Muscle of back (tissue), 3 donors: ENCODE measurements at regions not wholly inside any gene's neighbourhood (a gene's known extent, or its start where the extent isn't known, plus 50 kb on each side); places are given as distances from the start of the nearest gene placed in this dataset.

Experiments
- DNase-seq, 3 donors: peaks; one replicate each; pipeline versions ENCODE4 v3.0.0 to v3.0.0-alpha.2; 2013

GRCh38 chr6:159481897-159482296, 211.1 kb downstream of the SOD2 start:
- no peak for DNase-seq

GRCh38 chr6:159480471-159480870, 212.6 kb downstream of the SOD2 start:
- DNase-seq: no peak

DNA sequence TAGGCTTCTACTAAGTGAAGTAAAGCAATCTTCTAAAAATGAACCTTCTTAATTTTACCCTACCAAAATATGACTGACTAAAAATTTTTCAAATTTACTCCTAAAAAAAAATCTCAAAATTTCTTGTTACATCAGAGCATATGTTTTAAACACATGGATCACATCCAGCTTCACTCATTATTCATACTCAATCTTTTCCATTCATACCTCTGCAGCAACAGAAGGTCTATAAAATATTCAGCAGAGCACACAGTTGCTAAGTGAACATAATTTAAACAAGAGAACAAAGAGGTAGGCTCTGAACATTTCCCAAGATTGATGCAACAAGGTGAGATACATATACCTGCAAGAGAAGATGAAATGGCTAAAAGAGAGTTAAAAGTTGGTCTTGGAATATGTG, 213.9 kb downstream of the SOD2 start:
- DNase-seq: no peak

- peak in 2 of 3 donors; percentile 75 to 91 for DNase-seq
These were observed 219.4 kb downstream of the SOD2 start for GRCh38 chr6:159473475-159474263.

- no peak for DNase-seq
These were observed 222.6 kb downstream of the SOD2 start for GRCh38 chr6:159470397-159470796.

DNA sequence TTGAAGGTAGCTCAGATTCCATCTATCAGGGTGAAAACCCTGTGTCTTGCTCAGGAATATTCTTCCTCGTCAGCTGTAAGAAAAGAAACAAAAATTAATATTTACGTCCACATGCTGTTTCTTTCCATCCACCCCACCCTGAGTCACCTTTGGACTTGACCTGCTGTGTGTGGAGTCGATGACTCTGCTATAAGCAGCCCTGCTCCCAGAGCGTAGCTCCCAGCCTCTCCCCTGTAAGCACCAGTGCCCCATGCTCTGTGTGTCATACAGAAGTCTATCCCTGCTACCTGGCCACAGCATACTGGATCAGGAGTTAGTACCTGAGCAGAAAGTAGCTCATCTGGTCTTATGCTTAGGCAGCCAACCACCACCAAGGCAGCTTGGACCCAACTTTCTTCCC, 223.6 kb downstream of the SOD2 start:
- DNase-seq: no peak

DNA sequence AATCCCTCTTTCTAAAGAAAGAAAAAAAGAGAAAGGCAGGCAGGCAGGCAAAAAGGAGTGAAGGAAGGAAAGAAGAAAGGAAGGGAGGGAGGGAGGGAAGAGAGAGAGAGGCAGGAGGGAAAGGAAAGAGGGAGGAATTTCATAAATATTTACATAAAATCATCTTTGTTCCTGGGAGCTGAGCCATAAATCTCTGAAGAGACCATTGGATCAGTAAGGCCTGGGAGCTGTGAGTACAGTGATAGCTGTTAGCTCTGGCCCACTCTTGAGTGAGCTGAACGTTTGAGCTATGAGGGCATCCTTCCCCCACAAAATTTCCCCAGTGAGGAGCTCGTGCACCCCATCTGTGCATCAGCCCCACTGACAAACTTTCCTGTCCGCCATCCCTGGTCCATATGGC, 224.0 kb downstream of the SOD2 start:
- DNase-seq: no peak

GRCh38 chr6:159467473-159468041, 225.5 kb downstream of the SOD2 start:
- DNase-seq: no peak

DNA sequence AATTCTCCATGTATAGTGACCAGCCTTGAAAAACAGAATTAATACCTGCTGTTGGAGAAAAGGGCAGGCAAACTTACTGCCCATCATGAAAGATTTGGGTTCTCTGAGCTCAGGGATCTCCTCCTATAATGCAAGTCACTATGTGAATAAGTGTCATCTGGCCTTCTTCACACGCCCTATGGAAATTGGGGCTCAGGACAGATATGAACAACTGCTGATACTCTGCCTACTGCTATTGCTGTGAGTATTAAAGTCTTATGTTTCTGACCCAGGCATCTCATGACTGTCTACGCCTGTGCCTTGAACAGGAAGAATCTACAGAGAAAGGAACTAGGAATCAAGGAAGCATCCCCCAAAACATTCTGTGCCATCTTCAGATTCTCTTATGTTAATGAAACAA, 226.1 kb downstream of the SOD2 start:
- DNase-seq: no peak

- peak; percentile 75 to 93 (median 91) for DNase-seq
These were observed 228.2 kb downstream of the SOD2 start for GRCh38 chr6:159464816-159465215.

- peak in 2 of 3 donors; percentile 53 to 57 for DNase-seq
These were observed 229.8 kb downstream of the SOD2 start for GRCh38 chr6:159463119-159463829.

DNA sequence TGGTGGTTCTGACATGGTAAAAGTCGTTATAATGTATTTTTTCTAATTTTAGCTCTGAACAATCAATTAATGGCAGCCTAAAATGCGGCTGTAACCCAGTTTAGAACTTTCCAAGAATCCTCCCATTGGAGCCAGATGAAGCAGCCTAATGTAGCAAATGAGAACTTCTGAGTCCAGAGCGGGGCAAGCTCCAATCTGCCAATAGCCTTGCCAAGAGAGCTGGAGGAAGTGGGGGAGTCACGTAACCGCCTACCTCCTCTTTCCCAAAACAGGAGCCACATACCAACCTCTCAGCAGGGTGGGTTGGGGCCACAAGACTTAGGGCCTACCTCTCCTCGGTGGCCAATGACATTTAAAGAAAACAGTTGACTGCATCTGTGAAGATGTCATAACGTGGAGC, 230.6 kb downstream of the SOD2 start:
- no peak for DNase-seq

DNA sequence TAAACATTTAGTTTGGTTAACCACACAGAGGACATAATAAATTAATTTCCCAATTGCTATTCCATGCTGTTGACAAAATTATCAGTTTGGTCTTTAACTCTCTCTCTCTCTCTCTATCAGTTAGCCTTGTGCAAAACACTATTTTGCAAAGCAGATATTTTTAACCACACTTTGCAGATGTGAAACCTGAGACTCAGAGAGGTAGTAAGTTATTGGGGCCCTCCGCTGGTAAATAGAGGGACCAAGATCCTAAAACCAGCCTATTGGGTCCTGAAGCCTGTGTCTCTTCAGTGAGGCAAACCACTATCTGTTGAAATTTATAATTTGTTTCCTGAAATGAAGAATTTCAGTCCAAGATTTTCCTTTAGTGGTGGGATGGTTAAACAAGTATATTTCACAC, 231.0 kb downstream of the SOD2 start:
- DNase-seq: no peak

GRCh38 chr6:159461266-159461665, 231.8 kb downstream of the SOD2 start:
- no peak for DNase-seq

DNA sequence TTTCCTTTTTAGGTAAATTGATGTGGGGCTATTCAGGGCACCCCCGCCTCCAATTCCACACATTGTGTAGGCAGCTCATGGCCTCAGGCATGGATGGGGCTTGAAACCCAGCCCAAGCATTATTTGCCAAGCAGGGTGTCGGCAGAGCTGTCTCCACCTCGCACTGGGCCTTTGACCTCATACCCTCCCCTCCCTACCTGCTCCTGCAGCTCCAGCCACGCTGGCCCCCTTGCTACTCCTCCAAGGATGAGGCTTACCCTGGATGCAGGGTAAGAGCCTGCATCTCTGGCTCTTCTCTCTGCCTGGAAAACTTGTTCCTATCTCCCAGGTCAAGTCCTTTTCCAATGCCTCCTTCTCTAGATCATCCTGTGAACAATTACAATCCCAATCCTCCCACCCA, 232.6 kb downstream of the SOD2 start:
- DNase-seq: no peak

DNA sequence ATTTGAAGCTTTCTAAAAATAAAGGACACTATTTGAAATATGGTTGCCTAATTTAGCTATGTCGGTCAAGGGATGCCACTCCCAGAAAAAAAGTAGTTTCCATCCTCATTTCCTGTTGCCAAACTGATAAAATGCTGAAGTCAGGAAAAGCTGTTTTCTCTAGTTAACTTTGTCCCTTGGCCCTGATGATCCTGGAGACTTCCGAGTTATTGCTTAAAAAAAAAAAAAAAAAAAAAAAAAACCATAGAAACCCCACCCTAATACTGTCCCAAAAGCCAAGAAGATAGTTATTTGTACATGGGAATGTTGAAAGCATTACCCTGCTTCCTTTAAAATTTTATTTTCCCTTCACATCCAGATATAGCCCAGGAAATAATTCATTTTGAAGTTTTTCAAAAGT, 236.7 kb downstream of the SOD2 start:
- peak in 2 of 3 donors; percentile 46 to 68 for DNase-seq

GRCh38 chr6:159455700-159456274, 237.3 kb downstream of the SOD2 start:
- DNase-seq: no peak

- peak in 2 of 3 donors; percentile 61 to 84 for DNase-seq
These were observed 242.1 kb downstream of the SOD2 start for GRCh38 chr6:159450815-159451465.

- DNase-seq: peak in 2 of 3 donors; percentile 70 to 83
These were observed 246.7 kb downstream of the SOD2 start for GRCh38 chr6:159446340-159446739.

DNA sequence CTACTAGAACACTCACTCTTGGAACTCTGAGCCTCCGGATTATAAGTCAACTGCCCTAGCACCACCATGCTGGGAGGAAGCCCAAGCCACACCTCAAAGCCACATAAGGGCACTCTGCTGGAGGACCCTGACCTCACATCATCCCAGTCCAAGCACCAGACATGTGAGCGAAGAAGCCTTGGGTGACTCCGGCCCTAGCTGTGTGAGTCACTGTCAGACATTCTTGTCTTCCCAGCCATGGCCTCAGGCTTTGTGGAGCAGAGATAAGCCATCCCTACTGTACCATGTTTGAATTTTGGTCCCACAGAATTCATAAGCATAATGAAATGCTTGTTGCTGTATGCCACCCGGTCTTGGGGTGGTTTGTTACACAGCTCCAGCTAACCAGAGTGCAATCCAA, 247.7 kb downstream of the SOD2 start:
- no peak for DNase-seq

DNA sequence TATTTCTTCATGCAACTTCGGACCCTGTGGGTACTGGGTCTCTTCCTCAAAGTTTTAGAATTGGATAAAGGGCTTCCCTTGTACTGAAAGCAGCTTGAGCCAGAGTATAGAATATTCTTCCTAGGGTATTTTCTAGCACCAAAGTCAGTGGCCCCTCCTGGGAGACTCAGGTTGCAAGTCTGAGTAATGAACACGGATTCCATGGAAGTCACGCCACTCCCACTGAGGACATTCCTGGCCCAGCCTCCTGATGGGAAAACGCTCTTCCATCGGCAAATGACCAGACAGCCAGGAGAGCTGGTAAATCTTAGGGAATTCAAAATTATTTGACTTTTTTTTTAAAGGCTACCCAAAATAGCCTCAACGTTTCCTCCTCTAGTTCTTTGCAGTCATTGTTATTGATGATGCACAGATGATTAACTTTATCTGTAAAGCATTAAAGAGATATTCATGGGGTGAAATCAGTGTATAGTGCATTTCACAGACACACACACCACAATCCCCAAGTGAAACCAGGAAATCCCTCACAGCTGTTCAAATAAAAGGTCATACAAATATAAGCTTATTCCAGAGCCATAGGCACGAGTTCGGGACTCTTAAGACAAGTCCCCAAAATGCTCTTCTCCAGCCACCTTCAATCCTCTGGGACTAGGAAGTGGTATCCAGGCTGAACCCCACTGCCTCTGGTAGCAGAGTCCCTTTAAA, 248.8 kb downstream of the SOD2 start:
- DNase-seq: peak in 2 of 3 donors; percentile 79 to 87
